ENCODE measurements at regions not wholly inside any gene's neighbourhood (a gene's known extent, or its start where the extent isn't known, plus 50 kb on each side); places are given as distances from the start of the nearest gene placed in this dataset.

- DNase-seq, result no peak
These were observed 788.7 kb upstream of the DPPA4 start for GRCh38 chr3:110126065-110126464.

- DNase-seq, result no peak
These were observed 796.6 kb upstream of the DPPA4 start for GRCh38 chr3:110133971-110134370.

GRCh38 chr3:110139048-110139447, 801.7 kb upstream of the DPPA4 start:
- DNase-seq, result no peak

DNA sequence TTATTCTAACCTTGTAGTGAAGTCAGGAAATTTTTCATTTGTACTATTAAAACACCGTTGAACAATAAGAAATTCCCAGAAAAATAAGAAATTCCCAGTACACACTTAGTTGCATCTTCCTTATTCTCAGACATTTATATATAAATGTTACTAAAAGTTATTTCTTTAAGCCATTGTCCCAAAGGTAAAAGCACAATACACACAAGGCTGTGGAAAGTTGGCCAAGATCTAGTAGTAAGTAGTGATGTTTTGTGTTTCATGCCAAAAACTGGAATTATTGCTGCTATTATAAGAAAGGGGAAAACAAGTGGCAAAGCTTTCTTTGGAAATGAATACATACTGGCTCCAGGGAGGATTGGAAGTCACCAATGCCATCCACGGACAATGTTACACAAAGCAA, 802.5 kb upstream of the DPPA4 start:
- no peak for DNase-seq

GRCh38 chr3:110149763-110150162, 812.4 kb upstream of the DPPA4 start:
- no peak for DNase-seq

- DNase-seq, result no peak
These were observed 819.9 kb upstream of the DPPA4 start for GRCh38 chr3:110157221-110157620.

DNA sequence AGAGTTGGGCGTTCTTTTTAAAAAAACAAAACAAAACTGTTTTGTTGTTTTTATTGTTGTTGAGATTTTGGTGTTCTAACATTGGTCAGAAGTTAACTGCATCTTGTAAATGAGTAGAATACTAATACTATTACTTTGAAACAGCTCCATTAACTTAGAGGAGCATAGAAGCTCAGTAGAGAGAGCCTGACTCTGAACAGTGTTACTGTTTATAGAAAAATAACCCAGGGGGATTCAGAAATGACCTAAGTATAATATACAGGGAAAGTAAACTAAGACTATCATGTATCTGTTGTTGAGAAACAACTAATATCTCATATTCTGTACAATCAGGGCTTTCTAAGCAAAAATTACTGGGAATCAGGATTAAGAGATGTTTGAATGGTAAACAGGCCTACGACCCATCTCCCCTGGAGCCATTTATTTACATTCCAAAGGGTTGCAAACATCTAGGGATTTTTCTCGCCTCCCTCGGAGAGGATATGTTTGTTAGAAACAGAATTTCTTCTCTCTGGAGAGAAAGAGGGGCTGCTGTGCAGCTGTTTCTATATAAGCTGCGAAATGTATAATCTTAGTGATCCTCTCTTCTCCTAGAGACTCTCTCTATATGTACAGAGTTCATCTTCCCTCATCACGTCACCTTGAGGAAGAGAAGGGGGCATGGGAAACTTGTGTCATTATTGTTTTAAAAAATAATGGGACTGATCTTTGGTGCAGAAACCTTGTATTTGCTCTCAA, 827.5 kb upstream of the DPPA4 start:
- DNase-seq, result no peak

DNA sequence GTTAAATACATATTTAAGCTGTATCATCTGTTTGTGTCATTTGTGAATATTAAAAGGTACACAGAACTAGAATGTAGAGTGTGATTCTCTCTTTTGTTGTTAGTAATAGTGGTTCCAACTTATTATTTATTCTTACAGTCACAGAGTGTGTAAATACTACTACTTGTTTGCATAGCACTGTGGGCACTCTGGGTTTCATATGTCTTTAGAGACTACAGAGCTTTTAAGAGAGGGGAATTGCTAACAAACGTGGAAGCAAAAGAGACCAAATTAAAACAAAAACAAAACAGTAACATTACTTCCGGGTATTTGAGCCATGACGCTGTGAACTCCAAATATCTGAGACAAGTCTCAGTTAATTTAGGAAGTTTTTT, 828.0 kb upstream of the DPPA4 start:
- DNase-seq, result no peak

GRCh38 chr3:110165753-110166152, 828.4 kb upstream of the DPPA4 start:
- no peak for DNase-seq

GRCh38 chr3:110166791-110167190, 829.4 kb upstream of the DPPA4 start:
- no peak for DNase-seq

- DNase-seq, result no peak
These were observed 837.6 kb upstream of the DPPA4 start for GRCh38 chr3:110174908-110175307.

- DNase-seq, result no peak
These were observed 841.6 kb upstream of the DPPA4 start for GRCh38 chr3:110178965-110179364.

DNA sequence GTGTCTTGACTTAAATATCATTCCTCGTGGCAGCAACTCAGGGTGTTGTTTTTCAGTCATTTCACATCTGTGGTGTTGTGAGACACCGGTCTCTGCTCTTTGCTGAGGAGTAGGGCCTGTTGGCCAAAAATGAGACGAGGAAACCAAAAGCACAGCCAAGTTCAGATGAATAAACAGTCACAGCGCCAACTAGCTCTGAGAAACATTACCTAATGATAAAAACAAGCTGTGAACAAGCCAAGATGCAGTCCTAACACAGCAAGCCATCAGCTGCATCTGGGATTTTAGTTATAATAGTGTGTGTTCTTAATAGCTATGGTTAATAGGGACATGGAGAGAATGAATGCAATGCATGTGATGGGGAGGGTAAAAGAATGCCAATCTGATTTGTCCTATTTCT, 843.4 kb upstream of the DPPA4 start:
- DNase-seq, result no peak

- DNase-seq, result no peak
These were observed 843.9 kb upstream of the DPPA4 start for GRCh38 chr3:110181226-110181625.

DNA sequence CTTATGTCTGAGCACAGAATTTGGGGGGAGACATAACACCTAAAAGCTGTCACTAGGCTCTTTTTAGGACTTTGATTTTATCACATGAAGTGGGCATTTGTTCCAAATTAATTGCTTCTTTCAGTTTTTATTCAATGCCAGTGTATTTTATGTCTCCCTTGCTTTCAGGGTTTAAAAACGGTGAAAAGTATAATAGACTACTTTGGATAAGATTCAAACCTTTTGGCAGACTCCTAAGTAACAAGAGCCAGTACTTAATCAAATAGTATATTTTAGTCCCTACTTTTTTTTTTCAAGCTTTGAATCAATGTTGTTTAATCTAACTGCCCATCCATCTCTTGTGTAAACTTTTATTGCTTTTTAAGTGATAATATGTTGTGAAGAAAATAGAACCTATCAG, 847.2 kb upstream of the DPPA4 start:
- no peak for DNase-seq

GRCh38 chr3:110193074-110193473, 855.7 kb upstream of the DPPA4 start:
- DNase-seq, result no peak

DNA sequence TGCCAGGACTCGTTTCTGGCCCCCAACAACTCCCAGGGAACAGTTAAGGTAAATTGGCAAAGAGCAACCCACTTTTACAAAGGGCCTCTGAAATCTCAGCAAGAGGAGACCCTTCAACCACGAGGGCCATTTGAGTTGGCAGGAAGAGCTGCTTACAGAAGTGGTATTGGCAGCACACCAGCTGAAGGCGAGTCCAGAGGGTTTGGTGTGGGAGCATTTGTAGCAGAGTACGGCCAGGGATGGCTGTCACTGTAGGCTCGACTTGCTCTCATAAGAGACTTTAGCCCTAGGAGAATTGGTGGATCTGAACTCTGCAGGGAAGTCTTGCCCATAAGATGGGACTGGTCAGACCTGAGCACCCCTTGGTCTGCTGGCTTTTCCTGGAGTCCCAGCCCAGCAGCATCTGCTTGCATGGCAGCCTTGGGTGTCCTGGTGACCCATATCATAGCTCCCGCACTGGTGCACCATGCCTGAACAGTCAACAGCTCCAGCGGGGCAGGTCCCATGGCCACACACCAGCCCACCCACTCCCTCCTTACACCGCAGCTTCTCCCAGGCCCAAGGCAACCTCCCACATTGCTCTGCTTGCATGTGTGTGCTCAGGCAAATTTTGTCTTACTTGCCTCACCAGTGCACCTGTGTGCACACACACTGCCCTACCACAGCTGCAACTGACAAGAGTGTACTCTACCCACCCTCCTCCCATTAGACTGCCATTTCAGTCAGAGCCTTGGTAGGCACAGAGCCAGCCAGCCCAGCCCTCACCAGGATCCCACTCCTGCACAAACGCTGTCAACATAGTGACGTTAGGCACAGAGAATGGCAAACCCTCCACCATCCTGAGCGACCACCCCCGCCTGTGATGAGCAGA, 861.6 kb upstream of the DPPA4 start:
- DNase-seq, result no peak

DNA sequence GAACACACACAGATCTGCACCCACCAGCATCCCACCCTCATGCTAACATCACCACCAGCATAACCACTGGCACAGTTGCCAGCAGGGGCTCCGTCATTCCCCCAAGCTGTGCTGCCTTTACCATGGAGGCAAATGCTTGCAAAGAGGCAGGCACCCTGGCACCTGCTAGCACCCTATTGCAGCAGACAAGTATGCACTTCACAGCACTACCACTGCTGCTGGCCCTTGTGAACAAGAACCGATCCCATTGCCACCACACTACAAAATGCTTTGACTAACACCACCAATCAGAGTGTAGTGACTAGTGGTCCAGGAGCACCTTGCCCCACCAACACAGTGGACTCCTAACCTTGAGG, 862.2 kb upstream of the DPPA4 start:
- no peak for DNase-seq

- no peak for DNase-seq
These were observed 861.4 kb upstream of the NECTIN3 start for GRCh38 chr3:110210086-110210660.

GRCh38 chr3:110226645-110227044, 845.0 kb upstream of the NECTIN3 start:
- DNase-seq, result no peak

DNA sequence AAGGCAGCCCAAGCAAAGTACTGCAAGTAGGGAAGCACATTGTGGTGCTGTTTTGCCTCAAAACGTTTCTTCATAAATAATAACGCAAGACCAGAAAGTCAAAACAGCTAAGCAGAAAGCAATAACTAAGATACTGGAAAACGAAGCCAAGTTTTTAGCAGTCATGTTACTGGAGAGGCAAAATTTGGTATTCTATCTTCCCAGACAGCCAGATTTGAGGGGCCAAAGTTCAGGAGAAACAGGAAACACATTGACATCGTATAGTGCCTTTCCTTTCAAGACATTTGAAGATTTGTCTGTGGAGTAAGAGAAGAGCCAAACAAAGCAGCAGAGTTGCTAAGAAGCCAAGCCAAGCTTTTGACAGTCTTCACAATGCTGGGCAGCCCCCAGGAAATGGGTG, 843.6 kb upstream of the NECTIN3 start:
- no peak for DNase-seq

DNA sequence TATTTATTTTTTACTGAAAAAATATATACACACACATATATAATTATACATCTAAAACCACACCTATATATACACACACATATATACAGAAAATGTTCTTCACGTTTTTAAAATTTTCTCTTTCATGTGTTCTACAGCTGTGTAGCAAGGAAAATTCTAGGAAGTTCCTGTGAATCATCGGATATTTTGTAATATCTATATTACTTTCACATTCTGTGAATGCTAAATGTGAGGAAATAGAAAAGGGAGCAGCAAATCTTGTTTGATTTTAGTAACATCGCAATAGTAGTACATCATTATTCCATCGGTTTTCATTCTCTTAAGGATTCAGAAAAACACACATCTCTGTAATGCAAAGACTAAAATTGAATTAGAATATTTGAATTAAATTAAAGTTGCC, 836.8 kb upstream of the NECTIN3 start:
- no peak for DNase-seq

GRCh38 chr3:110236976-110237610, 834.5 kb upstream of the NECTIN3 start:
- DNase-seq, result no peak

GRCh38 chr3:110243081-110243480, 828.5 kb upstream of the NECTIN3 start:
- DNase-seq, result no peak

Data from NCI-H345 (cell line).